Common myeloid progenitor, CD34-positive (primary cell): ENCODE measurements at regions not wholly inside any gene's neighbourhood (a gene's known extent, or its start where the extent isn't known, plus 50 kb on each side); places are given as distances from the start of the nearest gene placed in this dataset.
A peak's percentile ranks its signal among the peaks of the same experiment; 100 is the strongest.

Source experiments
- CTCF ChIA-PET: fragments of 350-600 bp; sonication (Branson Sonifier 250); formaldehyde crosslinking; loops from one replicate; lab custom pipeline; 2021; ENCODE audit warnings: antibody characterized with exemption; lab: Charles Lee
- POLR2A ChIA-PET: fragments of 350-600 bp; sonication (Branson Sonifier 250); formaldehyde crosslinking; loops from one replicate; lab custom pipeline; 2021; ENCODE audit warnings: antibody characterized with exemption; lab: Charles Lee
- DNase-seq, 3 donors: peaks; one replicate each; pipeline versions ENCODE4 v3.0.0 to v3.0.0-alpha.2; 2013
- H3K27ac ChIP-seq, 2 experiments: 1 replicate in 1 of 2; 2 replicates in 1 of 2; pipeline ENCODE4 v1.7.0; 2013; ENCODE audit warnings: inconsistent platforms in 2 of 2, low read length in 2 of 2, mild to moderate bottlenecking in 2 of 2, low read depth in 1 of 2, moderate library complexity in 1 of 2; ENCODE audit not compliant: severe bottlenecking in 2 of 2, insufficient read depth in 1 of 2, poor library complexity in 1 of 2
- H3K27me3 ChIP-seq, 5 experiments: replicated peaks in 2 of 5; 1 replicate in 3 of 5; 2 replicates in 2 of 5; pipeline versions ENCODE4 v1.6.1 to v1.7.0; 2013; ENCODE audit warnings: low read length in 4 of 5, mild to moderate bottlenecking in 2 of 5, moderate library complexity in 2 of 5, inconsistent platforms in 1 of 5; ENCODE audit not compliant: insufficient read depth in 5 of 5, control insufficient read depth in 4 of 5
- H3K36me3 ChIP-seq, 4 experiments: 1 replicate in 2 of 4; 2 replicates in 2 of 4; pipeline versions ENCODE4 v1.6.1 to v1.7.0; 2013; ENCODE audit warnings: low read length in 3 of 4, control low read depth in 1 of 4, mild to moderate bottlenecking in 1 of 4; ENCODE audit not compliant: control insufficient read depth in 4 of 4, insufficient read depth in 4 of 4
- H3K4me1 ChIP-seq, 4 experiments: 1 replicate in 3 of 4; 2 replicates in 1 of 4; pipeline versions ENCODE4 v1.6.1 to v1.7.1; 2013; ENCODE audit warnings: low read length in 3 of 4, mild to moderate bottlenecking in 3 of 4, control low read depth in 1 of 4, inconsistent platforms in 1 of 4, moderate library complexity in 1 of 4; ENCODE audit not compliant: control insufficient read depth in 4 of 4, insufficient read depth in 4 of 4; ENCODE audit errors: control extremely low read depth in 1 of 4
- H3K4me3 ChIP-seq, 7 experiments: 1 replicate in 4 of 7; 2 replicates in 3 of 7; pipeline versions ENCODE4 v1.5.1 to v1.7.0; 2013; ENCODE audit warnings: mild to moderate bottlenecking in 7 of 7, low read length in 6 of 7, moderate library complexity in 6 of 7, inconsistent platforms in 2 of 7, low read depth in 2 of 7, control low read depth in 1 of 7; ENCODE audit not compliant: insufficient read depth in 4 of 7, control insufficient read depth in 1 of 7; ENCODE audit errors: extremely low read depth in 1 of 7
- H3K9me3 ChIP-seq, 5 experiments: 1 replicate in 4 of 5; 2 replicates in 1 of 5; pipeline versions ENCODE4 v1.6.1 to v1.7.1; 2013; ENCODE audit warnings: low read length in 4 of 5, mild to moderate bottlenecking in 2 of 5, inconsistent platforms in 1 of 5, low read depth in 1 of 5, moderate library complexity in 1 of 5; ENCODE audit not compliant: control insufficient read depth in 4 of 5, insufficient read depth in 2 of 5; ENCODE audit errors: control extremely low read depth in 1 of 5
- WGBS: methylation state at CpG from one replicate; pipeline ENCODE4 v1.1.5; 2013; ENCODE audit not compliant: insufficient coverage; 5-methylcytosine and 5-hydroxymethylcytosine counted together

DNA sequence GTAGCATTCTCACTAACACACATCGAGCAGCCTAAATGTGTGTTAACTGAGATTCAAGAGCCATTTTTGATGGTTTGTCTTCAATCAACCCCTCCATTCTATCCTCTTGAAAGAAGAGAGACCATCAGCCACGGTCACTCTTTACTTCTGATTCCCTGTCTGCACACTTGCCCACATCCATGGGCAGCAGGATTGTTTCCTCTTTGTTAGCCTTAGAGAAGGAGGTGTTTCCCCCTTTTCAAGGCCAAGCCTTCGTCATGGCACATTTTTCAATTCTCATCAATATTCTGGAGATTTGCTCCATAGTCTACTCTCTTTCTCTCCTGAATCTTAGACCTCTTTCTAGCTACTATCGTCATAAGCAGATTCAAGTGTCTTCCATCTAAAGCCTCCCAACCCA lies 522.4 kb upstream of the NAALADL2 start:
- ChIA-PET CTCF (no interaction called here), POLR2A (no interaction called here)
- no peak for DNase-seq

DNA sequence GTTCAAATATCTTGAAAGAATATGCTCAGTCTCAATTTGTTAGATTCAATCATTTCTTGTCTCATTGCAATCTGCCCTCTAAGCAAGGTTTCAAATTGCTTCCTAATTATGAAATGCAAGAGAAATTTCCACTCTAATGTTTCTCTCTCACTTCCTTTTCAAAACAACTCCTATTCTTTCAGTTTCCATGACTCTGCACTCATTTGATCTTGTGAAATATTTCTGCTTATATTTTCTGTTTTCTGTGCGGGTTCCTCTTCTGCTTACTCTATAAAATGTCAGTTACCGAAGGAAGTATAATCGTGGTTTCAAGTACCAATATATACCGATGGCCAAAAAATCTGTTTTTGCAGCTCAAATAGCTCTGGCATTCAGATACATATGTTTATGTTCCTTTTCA lies 521.9 kb upstream of the NAALADL2 start:
- no peak overlapping the region for H3K4me3 ChIP-seq
- CTCF ChIA-PET, result no interaction called here
- POLR2A ChIA-PET, result no interaction called here
- WGBS, result 88% methylated on average over 4 of the region's 4 CpGs
- no peak overlapping the region for H3K27ac ChIP-seq
- peaks cover 0 to 2% (median 0%) of the 10 kb centered on the region in 5 experiments for H3K9me3 ChIP-seq
- H3K4me1 ChIP-seq, result peaks cover 0 to 6% (median 0%) of the 10 kb centered on the region in 4 experiments
- DNase-seq, result peak in 2 of 3 donors; percentile 12 to 37
- H3K36me3 ChIP-seq, result no peaks in the 10 kb centered on the region
- no peaks in the 10 kb centered on the region for H3K27me3 ChIP-seq

More for the DNA sequence above, 522.4 kb upstream of the NAALADL2 start:
- Histone ChIP-seq H3K27me3 (no peaks in the 10 kb centered on the region), H3K4me1 (peaks cover 0 to 6% (median 0%) of the 10 kb centered on the region in 4 experiments), H3K36me3 (no peaks in the 10 kb centered on the region), H3K27ac (no peak overlapping the region), H3K9me3 (peaks cover 0 to 2% (median 0%) of the 10 kb centered on the region in 5 experiments), H3K4me3 (no peak overlapping the region)
- WGBS, result 95% methylated on average over 3 of the region's 4 CpGs

DNA sequence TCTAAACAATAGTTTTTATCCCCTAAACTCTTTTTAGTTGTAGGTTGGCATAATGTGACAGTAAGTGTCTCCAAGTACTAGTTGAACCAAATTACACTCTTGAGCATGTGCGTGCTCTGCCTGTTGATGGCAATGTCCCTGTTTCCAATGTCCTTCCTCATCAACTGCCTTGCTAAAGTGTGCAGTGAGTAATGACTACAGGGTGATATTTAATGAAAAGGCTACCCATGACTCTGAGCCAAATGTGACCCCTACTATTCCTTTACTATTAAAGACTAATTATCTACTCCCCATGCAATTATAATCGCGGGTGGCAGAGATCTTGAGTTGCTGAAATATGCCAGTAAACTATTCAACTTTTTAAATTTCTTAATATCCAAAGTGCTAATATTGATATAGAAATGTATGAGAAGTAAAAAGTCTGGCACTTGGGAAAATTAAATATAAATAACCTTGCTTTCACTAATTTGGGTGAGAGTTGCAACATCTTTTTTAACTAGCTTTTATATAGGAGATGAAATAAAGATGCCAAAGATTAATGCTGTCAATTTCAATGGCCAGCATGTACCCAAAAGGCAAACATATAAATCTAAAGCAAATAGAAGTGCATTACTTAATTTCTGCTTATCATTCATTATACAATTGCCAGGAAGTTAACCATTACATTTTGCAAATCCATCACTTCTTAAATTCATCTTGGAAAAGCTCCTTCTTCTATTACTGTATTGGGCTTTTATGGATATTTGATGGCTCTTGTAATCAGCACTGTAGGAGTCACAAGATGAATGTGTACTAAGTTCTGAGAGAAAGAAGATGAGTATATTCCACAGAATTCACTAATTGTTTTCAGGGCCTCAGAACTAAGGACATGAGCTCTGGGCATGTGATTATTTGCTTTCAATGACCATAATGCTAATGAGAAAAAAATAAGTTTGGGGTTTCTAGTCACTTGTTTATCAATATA lies 518.2 kb upstream of the NAALADL2 start:
- no peak overlapping the region for H3K27ac ChIP-seq
- H3K36me3 ChIP-seq, result no peaks in the 10 kb centered on the region
- ChIA-PET CTCF (no interaction called here), POLR2A (no interaction called here)
- no peaks in the 10 kb centered on the region for H3K9me3 ChIP-seq
- H3K4me3 ChIP-seq, result no peak overlapping the region
- H3K4me1 ChIP-seq, result peaks cover 0 to 6% (median 0%) of the 10 kb centered on the region in 4 experiments
- no peaks in the 10 kb centered on the region for H3K27me3 ChIP-seq
- DNase-seq, result no peak
- no CpG with 5 or more reads among the region's 3 CpGs for WGBS

- POLR2A ChIA-PET, result no interaction called here
- Histone ChIP-seq H3K9me3 (no peaks in the 10 kb centered on the region), H3K36me3 (no peaks in the 10 kb centered on the region), H3K27ac (no peak overlapping the region), H3K4me1 (peaks cover 0 to under 1% (median 0%) of the 10 kb centered on the region in 4 experiments), H3K4me3 (no peak overlapping the region), H3K27me3 (no peaks in the 10 kb centered on the region)
- 100% methylated on average over 2 of the region's 2 CpGs for WGBS
- DNase-seq, result no peak
- CTCF ChIA-PET, result no interaction called here
Observed at GRCh38 chr3:174342171-174342570, 517.0 kb upstream of the NAALADL2 start.

DNA sequence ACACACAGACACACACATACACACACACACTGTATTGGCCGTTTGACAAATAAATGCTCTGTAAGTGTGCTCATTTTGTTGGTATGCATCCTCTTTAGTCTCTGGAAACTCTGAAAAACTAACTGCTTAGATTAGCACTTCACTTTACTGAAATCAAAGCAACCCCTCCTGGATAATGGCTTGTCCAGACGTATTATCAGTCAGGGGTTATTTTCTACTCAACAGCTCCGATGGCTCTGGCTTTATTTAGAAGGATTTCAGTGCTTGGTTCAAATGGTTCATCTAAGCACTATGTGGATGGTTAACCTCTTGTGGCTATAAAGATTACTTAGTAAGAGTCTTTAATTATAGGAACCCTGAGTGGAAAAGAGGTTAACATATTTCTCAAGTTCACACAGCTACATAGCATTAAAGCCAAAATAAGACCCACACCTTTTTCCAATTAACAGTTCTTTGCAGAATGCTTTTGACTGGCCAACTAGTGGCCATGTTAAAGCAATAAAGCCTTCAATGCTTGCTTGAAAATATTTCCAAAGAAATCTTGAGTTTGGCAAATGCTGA lies 516.1 kb upstream of the NAALADL2 start:
- H3K27ac ChIP-seq, result no peak overlapping the region
- no peaks in the 10 kb centered on the region for H3K9me3 ChIP-seq
- 100% methylated on average over 1 of the region's 3 CpGs for WGBS
- no peaks in the 10 kb centered on the region for H3K4me1 ChIP-seq
- H3K4me3 ChIP-seq, result no peak overlapping the region
- ChIA-PET POLR2A (no interaction called here), CTCF (no interaction called here)
- DNase-seq, result no peak
- no peaks in the 10 kb centered on the region for H3K27me3 ChIP-seq
- no peaks in the 10 kb centered on the region for H3K36me3 ChIP-seq

GRCh38 chr3:174346141-174346540 lies 513.0 kb upstream of the NAALADL2 start:
- Histone ChIP-seq H3K4me1 (no peaks in the 10 kb centered on the region), H3K27ac (no peak overlapping the region), H3K27me3 (no peaks in the 10 kb centered on the region), H3K9me3 (no peaks in the 10 kb centered on the region), H3K36me3 (no peaks in the 10 kb centered on the region), H3K4me3 (no peak overlapping the region)
- POLR2A ChIA-PET, result no interaction called here
- no peak for DNase-seq
- CTCF ChIA-PET, result interaction anchor here (1.8 kb wide), 1 partner anchor 9 kb away, joined by 4 read pairs; no protein-coding TSS in a partner anchor
- WGBS, result no CpG with 5 or more reads among the region's 2 CpGs

- Histone ChIP-seq H3K4me3 (no peak overlapping the region), H3K27ac (no peak overlapping the region), H3K9me3 (no peaks in the 10 kb centered on the region), H3K4me1 (no peaks in the 10 kb centered on the region), H3K36me3 (no peaks in the 10 kb centered on the region), H3K27me3 (no peaks in the 10 kb centered on the region)
- POLR2A ChIA-PET, result no interaction called here
- WGBS, result 83% methylated on average over 1 of the region's 1 CpG
- DNase-seq, result no peak
- CTCF ChIA-PET, result interaction anchor here (1.8 kb wide), 1 partner anchor 9 kb away, joined by 4 read pairs; no protein-coding TSS in a partner anchor
Observed at GRCh38 chr3:174346571-174346970, 512.6 kb upstream of the NAALADL2 start.
